OCI-LY7 (cell line): ENCODE measurements at regions not wholly inside any gene's neighbourhood (a gene's known extent, or its start where the extent isn't known, plus 50 kb on each side); places are given as distances from the start of the nearest gene placed in this dataset.

Experiments
- BruUV-seq: library from RNA; stranded (reverse); fragments of 400-500 nt; replicated peaks from 2 replicates; lab custom pipeline; 2021; lab: Mats Ljungman, UMichigan
- CTCF ChIA-PET: fragments of 300-600 bp; sonication (Branson Sonifier 250); formaldehyde crosslinking; loops from one replicate; lab custom pipeline; 2022; ENCODE audit warnings: antibody characterized with exemption; ENCODE audit not compliant: unreplicated experiment; lab: Charles Lee
- POLR2A ChIA-PET: fragments of 300-600 bp; sonication (Branson Sonifier 250); formaldehyde crosslinking; loops from one replicate; lab custom pipeline; 2022; ENCODE audit warnings: antibody characterized with exemption; lab: Charles Lee
- DNase-seq: peaks from one replicate; pipeline ENCODE4 v3.0.0-alpha.2; 2015; ENCODE audit warnings: low spot score
- H2AFZ ChIP-seq: fragments of 200-600 bp; sonication (generic), shearing (Covaris generic); 2 replicates; pipeline ENCODE4 v1.6.1; 2014; ENCODE audit warnings: mild to moderate bottlenecking, antibody characterized with exemption, low read length, moderate library complexity
- H3K27ac ChIP-seq: fragments of 200-600 bp; sonication (generic); 2 replicates; pipeline ENCODE4 v1.5.1; 2014; ENCODE audit warnings: mixed run types, low read depth, mild to moderate bottlenecking, moderate library complexity, low read length, inconsistent platforms; ENCODE audit not compliant: poor library complexity, severe bottlenecking
- H3K36me3 ChIP-seq: fragments of 200-600 bp; sonication (generic); 2 replicates; pipeline ENCODE4 v1.6.1; 2014; ENCODE audit warnings: mild to moderate bottlenecking, antibody characterized with exemption, low read length, moderate library complexity, mixed read lengths; ENCODE audit not compliant: insufficient read depth
- H3K4me1 ChIP-seq: fragments of 200-600 bp; sonication (generic); 2 replicates; pipeline ENCODE4 v1.5.1; 2014; ENCODE audit warnings: mild to moderate bottlenecking, low read length; ENCODE audit not compliant: insufficient read depth, poor library complexity, severe bottlenecking
- H3K4me2 ChIP-seq: fragments of 200-600 bp; sonication (generic); 2 replicates; pipeline ENCODE4 v1.6.1; 2014; ENCODE audit warnings: mild to moderate bottlenecking, low read length
- H3K4me3 ChIP-seq: fragments of 200-600 bp; sonication (generic); 2 replicates; pipeline ENCODE4 v1.5.1; 2014; ENCODE audit warnings: mild to moderate bottlenecking, low read depth, low read length; ENCODE audit not compliant: poor library complexity, severe bottlenecking
- H3K79me2 ChIP-seq: fragments of 200-600 bp; sonication (generic); 2 replicates; pipeline ENCODE4 v1.6.1; 2016; ENCODE audit warnings: low read depth, mild to moderate bottlenecking, low read length, moderate library complexity, mixed read lengths; ENCODE audit not compliant: insufficient read depth
- H3K9me2 ChIP-seq: fragments of 200-600 bp; sonication (generic); 2 replicates; pipeline ENCODE4 v1.6.1; 2016; ENCODE audit warnings: mild to moderate bottlenecking, low read length, mixed read lengths; ENCODE audit not compliant: insufficient read depth
- H3K9me3 ChIP-seq: fragments of 200-600 bp; sonication (generic); 2 replicates; pipeline ENCODE4 v1.6.1; 2014; ENCODE audit warnings: mild to moderate bottlenecking, mixed run types, low read length, mixed read lengths
- H4K20me1 ChIP-seq: fragments of 200-600 bp; sonication (generic); 2 replicates; pipeline ENCODE4 v1.6.1; 2014; ENCODE audit warnings: mild to moderate bottlenecking, antibody characterized with exemption, low read length, moderate library complexity, mixed read lengths; ENCODE audit not compliant: insufficient read depth
- EZH2phosphoT487 ChIP-seq: fragments of 200-600 bp; sonication (generic); IDR thresholded peaks from 2 replicates; pipeline ENCODE4 v1.6.1; 2018; ENCODE audit warnings: low read depth, borderline replicate concordance, mild to moderate bottlenecking, mixed run types, antibody characterized with exemption, low read length, moderate library complexity, mixed read lengths
- intact Hi-C: fragments of 100-400 bp; cut with micrococcal nuclease; formaldehyde crosslinking; loops from one replicate; pipeline ENCODE4 v1.10.0; 2022; ENCODE audit not compliant: unreplicated experiment
- TF ChIP-seq, protein P1 (sequence below): fragments of 200-600 bp; sonication (generic); conservative IDR thresholded peaks from 2 replicates; pipeline ENCODE4 v1.5.1; 2014; ENCODE audit warnings: mild to moderate bottlenecking, antibody characterized with exemption, low read length, moderate library complexity, mixed read lengths

DNA sequence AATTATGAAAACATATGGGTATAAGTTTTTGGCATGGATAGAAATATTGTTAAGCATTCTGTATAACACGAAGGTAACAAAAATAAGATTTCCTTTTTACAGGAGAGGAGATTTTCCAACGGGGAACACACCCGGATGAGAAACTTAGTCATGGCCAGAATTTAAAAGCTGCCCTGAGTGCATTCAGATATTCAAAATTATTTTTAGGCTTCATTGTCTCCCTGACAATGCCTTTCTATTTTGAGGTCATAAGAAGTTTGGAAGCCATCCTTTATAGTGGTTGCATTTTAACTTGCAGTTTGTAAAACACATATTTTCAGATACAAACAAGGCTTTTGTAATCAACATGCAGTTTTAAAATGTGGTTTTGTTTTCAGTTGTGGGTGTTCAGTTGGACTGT, 357.5 kb upstream of the FAM47C start:
- Histone ChIP-seq H4K20me1 (no peaks in the 10 kb centered on the region), H2AFZ (no peak overlapping the region), H3K4me1 (no peaks in the 10 kb centered on the region), H3K4me2 (no peak overlapping the region), H3K27ac (no peak overlapping the region), H3K9me3 (no peaks in the 10 kb centered on the region), H3K4me3 (no peak overlapping the region), H3K9me2 (no peaks in the 10 kb centered on the region), H3K36me3 (no peaks in the 10 kb centered on the region), H3K79me2 (no peaks in the 10 kb centered on the region)
- TF ChIP-seq, protein P1, sequence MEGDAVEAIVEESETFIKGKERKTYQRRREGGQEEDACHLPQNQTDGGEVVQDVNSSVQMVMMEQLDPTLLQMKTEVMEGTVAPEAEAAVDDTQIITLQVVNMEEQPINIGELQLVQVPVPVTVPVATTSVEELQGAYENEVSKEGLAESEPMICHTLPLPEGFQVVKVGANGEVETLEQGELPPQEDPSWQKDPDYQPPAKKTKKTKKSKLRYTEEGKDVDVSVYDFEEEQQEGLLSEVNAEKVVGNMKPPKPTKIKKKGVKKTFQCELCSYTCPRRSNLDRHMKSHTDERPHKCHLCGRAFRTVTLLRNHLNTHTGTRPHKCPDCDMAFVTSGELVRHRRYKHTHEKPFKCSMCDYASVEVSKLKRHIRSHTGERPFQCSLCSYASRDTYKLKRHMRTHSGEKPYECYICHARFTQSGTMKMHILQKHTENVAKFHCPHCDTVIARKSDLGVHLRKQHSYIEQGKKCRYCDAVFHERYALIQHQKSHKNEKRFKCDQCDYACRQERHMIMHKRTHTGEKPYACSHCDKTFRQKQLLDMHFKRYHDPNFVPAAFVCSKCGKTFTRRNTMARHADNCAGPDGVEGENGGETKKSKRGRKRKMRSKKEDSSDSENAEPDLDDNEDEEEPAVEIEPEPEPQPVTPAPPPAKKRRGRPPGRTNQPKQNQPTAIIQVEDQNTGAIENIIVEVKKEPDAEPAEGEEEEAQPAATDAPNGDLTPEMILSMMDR = no peak
- no peak for TF ChIP-seq EZH2phosphoT487
- no TSS peak for BruUV-seq
- no peak for DNase-seq
- ChIA-PET CTCF (no interaction called here), POLR2A (no interaction called here)
- intact Hi-C loops = no loop called here

DNA sequence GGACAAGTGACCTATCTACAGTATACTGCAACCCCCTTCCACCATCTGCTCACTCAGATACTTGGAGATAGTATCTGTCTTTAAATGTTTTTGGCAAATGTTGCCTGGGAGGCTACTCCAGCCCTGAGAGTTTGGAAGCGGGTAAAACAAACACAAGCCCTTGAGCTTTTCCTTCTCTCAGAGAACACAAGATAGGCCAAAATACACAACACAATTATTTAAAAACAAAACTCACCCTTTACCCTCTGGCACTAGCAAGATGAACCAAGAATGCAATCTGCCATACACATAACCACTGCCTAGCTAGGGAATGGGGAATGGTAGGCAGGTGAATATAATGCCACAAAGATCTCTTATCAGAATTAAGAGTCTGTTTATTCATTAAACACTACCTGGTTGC, 324.7 kb upstream of the FAM47C start:
- H3K9me3 ChIP-seq = no peaks in the 10 kb centered on the region
- intact Hi-C loops = no loop called here
- H4K20me1 ChIP-seq = no peaks in the 10 kb centered on the region
- CTCF ChIA-PET = no interaction called here
- no peak for DNase-seq
- no peaks in the 10 kb centered on the region for H3K4me1 ChIP-seq
- no peak overlapping the region for H2AFZ ChIP-seq
- BruUV-seq = no TSS peak
- no peak overlapping the region for H3K27ac ChIP-seq
- no peaks in the 10 kb centered on the region for H3K9me2 ChIP-seq
- no peak overlapping the region for H3K4me2 ChIP-seq
- H3K36me3 ChIP-seq = no peaks in the 10 kb centered on the region
- POLR2A ChIA-PET = no interaction called here
- no peak overlapping the region for H3K4me3 ChIP-seq
- no peaks in the 10 kb centered on the region for H3K79me2 ChIP-seq
- no peak for TF ChIP-seq EZH2phosphoT487
- TF ChIP-seq, protein P1 = no peak

DNA sequence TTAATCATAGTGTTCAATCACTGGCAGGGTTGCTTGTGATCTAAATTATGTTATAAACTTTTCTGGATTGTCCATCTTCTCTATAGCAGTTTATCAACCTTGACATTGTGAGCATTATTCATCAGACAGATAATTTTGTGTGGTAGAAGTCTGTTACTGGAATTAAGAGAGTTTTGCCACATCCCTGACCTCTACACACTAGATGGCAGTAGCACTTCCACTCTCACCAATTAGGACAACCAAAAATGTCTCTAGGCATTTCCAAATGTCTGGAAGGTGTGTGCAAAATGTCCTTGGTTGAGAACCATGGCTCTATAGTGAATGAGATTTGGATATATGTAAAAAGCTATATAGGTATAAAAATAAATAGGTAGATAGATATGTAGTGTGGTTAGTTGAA, 324.1 kb upstream of the FAM47C start:
- no peaks in the 10 kb centered on the region for H3K9me3 ChIP-seq
- CTCF ChIA-PET = no interaction called here
- H3K27ac ChIP-seq = no peak overlapping the region
- intact Hi-C loops = no loop called here
- H3K4me1 ChIP-seq = no peaks in the 10 kb centered on the region
- no peaks in the 10 kb centered on the region for H3K36me3 ChIP-seq
- H4K20me1 ChIP-seq = no peaks in the 10 kb centered on the region
- H3K79me2 ChIP-seq = no peaks in the 10 kb centered on the region
- DNase-seq = no peak
- H3K4me2 ChIP-seq = no peak overlapping the region
- no peak overlapping the region for H3K4me3 ChIP-seq
- no peaks in the 10 kb centered on the region for H3K9me2 ChIP-seq
- no TSS peak for BruUV-seq
- H2AFZ ChIP-seq = no peak overlapping the region
- TF ChIP-seq EZH2phosphoT487 = no peak
- TF ChIP-seq, protein P1 = peak; percentile 47
- POLR2A ChIA-PET = no interaction called here
